Activated CD4-positive, alpha-beta memory T cell treated with anti-CD3 and anti-CD28 coated beads, Interleukin-2, amount 10 ng/mL, durations not matched to agents 7 days and 5 days (primary cell): ENCODE measurements at regions not wholly inside any gene's neighbourhood (a gene's known extent, or its start where the extent isn't known, plus 50 kb on each side); places are given as distances from the start of the nearest gene placed in this dataset.
"Not testable (repeated sequence)": the region's sequence is repeated elsewhere in the genome, so short reads cannot be mapped to it uniquely, and the experiment has no call there.

Experiments used
- CTCF ChIA-PET: fragments of 350-600 bp; sonication (Branson Sonifier 250); formaldehyde crosslinking; loops from one replicate; lab custom pipeline; 2021; ENCODE audit warnings: antibody characterized with exemption, inconsistent platforms; lab: Charles Lee
- POLR2A ChIA-PET: fragments of 350-600 bp; sonication (Branson Sonifier 250); formaldehyde crosslinking; loops from one replicate; lab custom pipeline; 2021; ENCODE audit warnings: antibody characterized with exemption; lab: Charles Lee
- DNase-seq: peaks from one replicate; pipeline ENCODE4 v3.0.0-alpha.2; 2020
- H3K27ac Mint-ChIP-seq: one replicate; pipeline ENCODE4 v1.8.0; 2021; ENCODE audit warnings: mild to moderate bottlenecking, mixed read lengths
- H3K27me3 Mint-ChIP-seq: one replicate; pipeline ENCODE4 v1.8.0; 2021; ENCODE audit warnings: mixed read lengths
- H3K36me3 Mint-ChIP-seq: one replicate; pipeline ENCODE4 v1.8.0; 2021; ENCODE audit warnings: low read depth, mixed read lengths
- H3K4me1 Mint-ChIP-seq: one replicate; pipeline ENCODE4 v1.8.0; 2021; ENCODE audit warnings: mixed read lengths
- H3K4me3 Mint-ChIP-seq: one replicate; pipeline ENCODE4 v1.8.0; 2021; ENCODE audit warnings: mild to moderate bottlenecking, mixed read lengths
- H3K9me3 Mint-ChIP-seq: one replicate; pipeline ENCODE4 v1.8.0; 2021; ENCODE audit warnings: mixed read lengths

DNA sequence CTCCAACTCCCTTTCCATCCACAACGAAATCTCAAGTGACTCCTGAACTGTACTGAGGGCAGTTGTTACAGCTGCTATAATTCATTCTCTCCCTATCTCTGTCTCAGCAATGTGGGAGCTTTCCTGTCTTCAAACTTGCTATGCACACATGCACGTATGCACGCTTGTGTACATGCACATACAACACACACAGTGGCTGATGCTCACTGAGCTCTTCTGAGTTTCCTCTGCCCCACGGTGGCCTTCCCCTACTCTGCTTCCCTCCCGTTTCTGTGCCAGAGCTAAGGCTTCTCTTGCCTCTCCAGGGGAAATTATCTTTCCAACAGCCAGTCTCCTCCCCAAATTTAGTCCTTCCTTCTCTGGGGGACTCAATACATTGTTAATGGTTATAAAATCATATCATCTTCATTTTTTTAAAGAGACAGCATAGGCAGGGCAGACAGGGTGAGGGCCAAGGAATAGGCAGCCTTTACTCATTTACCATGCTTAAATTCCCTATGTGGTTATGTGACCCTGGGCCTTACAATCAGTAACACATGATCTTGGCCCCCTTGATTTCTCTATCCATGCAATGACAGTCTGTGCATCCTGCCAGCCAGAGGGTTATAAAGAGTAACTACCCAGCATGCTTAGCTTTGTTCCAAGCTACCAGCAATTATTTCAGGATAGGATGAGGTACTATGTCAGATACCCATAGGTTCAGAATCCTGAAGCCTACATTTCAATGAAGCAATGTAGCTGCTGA lies 111.9 kb upstream of the HMGA2 start:
- POLR2A ChIA-PET = no interaction called here
- DNase-seq = no peak
- Mint-ChIP-seq H3K9me3 (no peaks in the 10 kb centered on the region), H3K27ac (no peak overlapping the region), H3K4me1 (no peaks in the 10 kb centered on the region), H3K4me3 (no peak overlapping the region), H3K27me3 (no peaks in the 10 kb centered on the region), H3K36me3 (no peaks in the 10 kb centered on the region)
- CTCF ChIA-PET = no interaction called here

DNA sequence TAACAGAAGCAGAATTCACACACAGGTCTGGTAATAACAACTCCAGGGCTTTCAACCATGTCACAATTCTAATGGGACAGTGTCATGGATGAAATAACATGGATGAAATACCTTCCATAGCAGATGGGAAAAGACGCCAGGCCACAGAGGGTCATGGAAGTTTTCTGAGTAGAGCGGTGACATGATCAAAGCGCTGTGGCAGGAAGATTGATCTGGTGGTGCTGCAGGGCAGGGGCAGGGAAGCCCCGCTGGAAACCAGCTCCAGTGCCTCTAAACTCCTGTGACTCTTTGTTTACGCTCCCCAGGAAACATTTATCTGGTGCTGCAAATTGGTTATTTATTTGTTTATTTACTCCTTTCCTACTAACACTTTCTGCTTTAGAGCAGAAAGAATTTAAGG lies 108.3 kb upstream of the HMGA2 start:
- H3K4me1 Mint-ChIP-seq = no peaks in the 10 kb centered on the region
- no peaks in the 10 kb centered on the region for H3K27me3 Mint-ChIP-seq
- H3K27ac Mint-ChIP-seq = no peak overlapping the region
- CTCF ChIA-PET = no interaction called here
- no peaks in the 10 kb centered on the region for H3K9me3 Mint-ChIP-seq
- DNase-seq = no peak
- H3K36me3 Mint-ChIP-seq = no peaks in the 10 kb centered on the region
- no peak overlapping the region for H3K4me3 Mint-ChIP-seq
- POLR2A ChIA-PET = no interaction called here

DNA sequence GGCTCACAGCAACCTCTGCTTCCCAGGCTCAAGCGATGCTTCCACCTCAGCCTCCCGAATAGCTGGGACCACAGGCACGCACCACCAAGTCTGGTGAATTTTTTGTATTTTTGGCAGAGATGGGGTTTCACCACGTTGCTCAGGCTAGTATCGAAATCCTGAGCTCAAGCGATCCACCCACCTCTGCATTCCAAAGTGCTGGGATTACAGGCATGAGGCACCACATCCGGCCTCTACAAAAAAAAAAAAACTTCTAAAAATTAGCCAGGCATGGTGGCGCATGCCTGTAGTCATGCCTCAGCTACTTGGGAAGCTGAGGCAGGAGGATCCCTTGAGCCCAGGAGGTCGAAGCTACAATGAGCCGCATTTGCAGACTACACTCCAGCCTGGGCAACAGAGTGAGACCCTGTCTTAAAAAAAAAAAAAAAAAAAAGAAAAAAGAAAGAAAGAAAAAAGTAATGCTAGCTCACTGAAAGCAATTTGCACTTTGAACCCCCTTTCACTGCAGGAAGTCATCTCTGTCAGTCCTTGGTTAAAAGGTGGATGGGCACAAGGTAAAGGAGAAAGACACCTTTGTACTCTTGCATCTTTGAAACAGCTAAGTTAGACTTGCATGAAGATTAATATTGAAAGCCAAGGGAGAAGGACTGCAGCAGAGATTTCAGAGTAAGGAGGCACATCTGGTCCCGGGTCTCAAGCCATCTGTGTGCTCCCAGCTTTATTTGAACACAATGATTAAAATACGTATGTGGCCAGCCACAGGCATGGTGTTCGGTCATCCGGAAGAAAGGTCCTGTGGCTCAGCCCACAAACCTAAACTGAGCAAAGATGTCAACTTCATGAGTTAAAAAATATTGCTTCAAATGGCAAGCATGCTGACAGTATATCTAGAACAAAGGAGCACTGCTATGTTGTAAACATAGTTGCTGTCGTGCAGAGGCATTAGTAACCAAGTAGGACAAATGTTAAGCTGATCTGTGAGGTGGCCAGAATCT lies 103.8 kb upstream of the HMGA2 start:
- DNase-seq = no peak
- CTCF ChIA-PET = no interaction called here
- Mint-ChIP-seq H3K9me3 (no peaks in the 10 kb centered on the region), H3K36me3 (no peaks in the 10 kb centered on the region), H3K27me3 (peaks cover 10% of the 10 kb centered on the region), H3K27ac (no peak overlapping the region), H3K4me3 (no peak overlapping the region), H3K4me1 (no peaks in the 10 kb centered on the region)
- POLR2A ChIA-PET = no interaction called here

DNA sequence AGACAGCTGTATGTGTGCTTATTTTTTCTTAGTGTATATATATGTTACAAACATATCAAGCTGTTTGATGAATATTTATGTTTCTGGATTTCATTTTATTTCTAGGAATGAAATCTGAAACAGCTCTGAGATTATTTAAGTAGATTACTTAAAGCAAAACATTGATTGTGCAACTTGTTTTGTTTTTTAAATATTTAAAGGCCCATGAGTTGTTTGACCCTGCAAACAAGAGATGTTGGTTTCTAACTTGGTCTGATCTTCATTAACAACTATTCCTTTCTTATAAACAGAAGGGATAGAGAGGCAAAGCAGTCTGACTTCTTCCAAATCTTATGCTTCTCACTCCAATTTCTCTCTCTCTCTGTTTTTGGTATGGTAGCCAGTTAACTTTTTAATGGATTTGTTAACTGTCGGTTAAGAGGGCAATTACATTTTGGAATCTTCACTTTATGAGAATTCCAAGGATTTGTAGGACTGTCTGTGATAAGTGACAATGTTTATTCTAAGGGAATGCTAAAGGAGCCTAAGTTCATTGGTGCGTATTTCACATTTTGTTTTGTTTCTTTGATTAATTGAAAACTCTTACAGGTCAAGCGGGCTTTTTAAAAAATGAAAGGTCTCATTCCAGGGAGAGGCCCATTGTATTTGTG lies 102.6 kb upstream of the HMGA2 start:
- ChIA-PET CTCF (no interaction called here), POLR2A (no interaction called here)
- Mint-ChIP-seq H3K4me3 (no peak overlapping the region), H3K27me3 (peaks cover 12% of the 10 kb centered on the region), H3K9me3 (no peaks in the 10 kb centered on the region), H3K36me3 (no peaks in the 10 kb centered on the region), H3K27ac (no peak overlapping the region), H3K4me1 (no peaks in the 10 kb centered on the region)
- DNase-seq = no peak

DNA sequence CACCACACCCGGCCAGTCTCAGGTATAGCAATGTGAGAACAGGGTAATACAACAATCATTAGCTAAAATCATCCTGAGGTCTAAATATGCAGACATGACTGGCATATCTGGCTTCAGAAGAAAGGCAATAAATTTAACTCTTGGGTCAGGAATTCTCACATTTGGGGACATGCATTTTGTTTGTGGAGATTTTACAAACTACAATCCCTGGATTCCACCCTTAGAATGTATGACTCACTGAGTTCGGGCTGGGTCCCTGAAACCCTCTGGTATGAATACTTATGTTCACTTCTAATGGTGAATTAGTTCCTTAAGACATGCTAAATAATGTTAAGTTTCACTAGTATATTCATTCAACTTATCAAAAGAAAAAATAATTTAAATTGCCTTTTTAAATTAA lies 98.9 kb upstream of the HMGA2 start:
- no peaks in the 10 kb centered on the region for H3K36me3 Mint-ChIP-seq
- peaks cover 35% of the 10 kb centered on the region for H3K27me3 Mint-ChIP-seq
- no peak overlapping the region for H3K4me3 Mint-ChIP-seq
- no peak for DNase-seq
- ChIA-PET POLR2A (no interaction called here), CTCF (no interaction called here)
- H3K9me3 Mint-ChIP-seq = no peaks in the 10 kb centered on the region
- H3K4me1 Mint-ChIP-seq = no peaks in the 10 kb centered on the region
- no peak overlapping the region for H3K27ac Mint-ChIP-seq

DNA sequence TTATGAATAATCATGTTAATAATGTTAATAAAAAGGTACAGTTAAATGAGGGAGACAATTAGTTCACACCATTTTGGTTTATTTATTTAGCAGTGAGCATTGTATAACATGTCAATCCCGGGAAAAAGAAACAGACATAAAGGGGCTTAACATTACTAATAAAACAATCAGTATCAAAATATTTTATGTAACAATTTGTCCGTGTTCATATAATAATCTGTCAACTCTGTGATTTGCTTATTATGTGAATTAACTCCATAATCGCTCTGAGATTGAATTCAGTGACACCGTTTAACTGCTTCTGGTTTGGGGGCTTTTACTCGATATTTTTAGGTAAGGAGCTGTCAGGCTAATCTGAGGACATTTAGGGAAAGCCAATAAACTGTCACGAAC lies 95.8 kb upstream of the HMGA2 start:
- ChIA-PET POLR2A (no interaction called here), CTCF (no interaction called here)
- Mint-ChIP-seq H3K4me1 (no peaks in the 10 kb centered on the region), H3K36me3 (no peaks in the 10 kb centered on the region), H3K9me3 (no peaks in the 10 kb centered on the region), H3K27ac (no peak overlapping the region), H3K27me3 (peaks cover 28% of the 10 kb centered on the region), H3K4me3 (no peak overlapping the region)
- DNase-seq = no peak

DNA sequence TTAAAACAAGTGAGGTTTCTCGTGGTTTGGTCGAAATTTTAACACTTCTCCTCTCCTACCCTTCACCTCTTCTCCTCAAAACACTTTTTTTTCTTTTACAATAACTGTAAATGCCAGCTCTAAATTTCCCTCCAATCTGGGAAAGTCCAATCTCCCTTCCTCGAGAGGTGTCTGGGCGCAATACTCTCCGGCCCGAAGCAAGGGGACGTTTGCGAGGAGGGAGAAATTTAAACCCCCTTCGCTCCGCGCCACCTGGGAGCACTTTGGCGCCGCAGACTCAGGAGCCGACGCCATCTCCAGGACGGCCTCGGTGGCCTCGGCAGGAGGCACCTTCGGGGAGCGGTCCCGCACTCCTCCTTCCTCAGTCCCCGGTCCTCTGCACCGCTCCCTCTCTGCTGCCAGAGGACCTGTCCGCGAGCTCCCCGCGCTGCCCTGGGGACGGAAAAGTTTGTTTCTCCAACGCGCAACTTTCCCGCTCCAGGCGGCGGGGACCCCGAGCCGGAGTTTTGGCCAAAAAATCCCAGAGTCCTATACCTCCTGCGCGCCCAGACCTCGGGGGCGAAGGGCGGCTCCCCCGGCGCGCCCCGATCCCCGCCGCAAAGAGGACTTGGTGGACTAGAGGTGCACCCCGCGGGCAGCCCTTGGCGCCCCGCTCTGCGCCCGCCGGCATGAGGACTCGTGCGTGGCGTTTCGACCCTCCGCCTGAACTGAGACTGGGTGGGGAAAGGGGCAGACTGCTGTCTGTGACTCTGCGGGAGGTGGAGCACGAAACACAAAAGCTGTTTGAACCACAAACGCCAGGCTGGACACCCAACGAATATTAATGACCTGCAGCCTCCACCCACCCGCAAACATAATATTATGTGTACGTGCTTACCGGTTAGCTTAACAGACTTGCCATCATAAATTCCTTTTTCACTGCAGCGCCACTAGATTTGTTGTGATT lies 95.2 kb upstream of the HMGA2 start:
- ChIA-PET CTCF (no interaction called here), POLR2A (no interaction called here)
- no peaks in the 10 kb centered on the region for H3K9me3 Mint-ChIP-seq
- H3K4me1 Mint-ChIP-seq = no peaks in the 10 kb centered on the region
- H3K27me3 Mint-ChIP-seq = peaks cover 25% of the 10 kb centered on the region
- no peak overlapping the region for H3K4me3 Mint-ChIP-seq
- no peak overlapping the region for H3K27ac Mint-ChIP-seq
- no peaks in the 10 kb centered on the region for H3K36me3 Mint-ChIP-seq
- DNase-seq = no peak

DNA sequence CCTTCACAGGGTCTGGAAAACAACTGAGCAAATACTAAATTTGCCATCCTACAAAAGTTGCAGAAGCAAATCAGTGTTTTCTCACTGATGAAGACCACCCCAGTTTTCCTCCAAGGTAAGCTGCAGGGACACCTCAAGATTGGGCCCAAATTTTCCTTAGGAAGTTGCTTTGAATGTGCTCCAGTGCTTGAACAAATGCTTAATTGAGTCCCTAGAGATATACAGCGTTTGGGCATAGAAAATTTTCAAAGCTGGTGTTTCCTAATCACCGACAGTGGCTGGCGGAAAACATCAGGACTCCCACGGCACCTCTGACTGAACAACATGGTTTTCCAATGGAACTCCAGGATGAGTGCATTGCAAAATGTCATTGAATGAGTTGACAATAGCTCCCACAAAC lies 92.5 kb upstream of the HMGA2 start:
- no peak overlapping the region for H3K4me3 Mint-ChIP-seq
- H3K27ac Mint-ChIP-seq = no peak overlapping the region
- H3K4me1 Mint-ChIP-seq = no peaks in the 10 kb centered on the region
- no peak for DNase-seq
- H3K9me3 Mint-ChIP-seq = no peaks in the 10 kb centered on the region
- ChIA-PET CTCF (no interaction called here), POLR2A (no interaction called here)
- H3K36me3 Mint-ChIP-seq = no peaks in the 10 kb centered on the region
- peaks cover 23% of the 10 kb centered on the region for H3K27me3 Mint-ChIP-seq

DNA sequence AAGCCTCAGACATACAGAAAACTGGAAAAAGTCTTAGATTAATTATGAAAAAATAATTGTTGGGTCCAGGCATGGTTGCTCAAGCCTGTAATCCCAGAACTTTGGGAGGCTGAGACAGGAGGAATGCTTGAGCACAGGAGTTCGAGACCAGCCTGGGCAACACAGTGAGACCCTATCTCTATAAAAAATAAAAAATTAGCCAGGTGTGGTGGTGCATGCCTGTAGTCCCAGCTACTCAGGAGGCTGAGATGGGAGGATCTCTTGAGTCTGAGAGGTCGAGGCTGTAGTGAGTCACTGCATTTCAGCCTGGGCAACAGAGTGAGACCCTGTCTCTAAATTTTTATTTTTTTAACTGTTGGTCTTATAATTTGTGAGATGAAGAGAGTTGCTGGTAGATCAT lies 90.6 kb upstream of the HMGA2 start:
- CTCF ChIA-PET, H3K4me1 Mint-ChIP-seq, H3K36me3 Mint-ChIP-seq, H3K4me3 Mint-ChIP-seq, H3K9me3 Mint-ChIP-seq, DNase-seq, POLR2A ChIA-PET, H3K27ac Mint-ChIP-seq: not testable (repeated sequence)
- H3K27me3 Mint-ChIP-seq = peaks cover 14% of the 10 kb centered on the region

DNA sequence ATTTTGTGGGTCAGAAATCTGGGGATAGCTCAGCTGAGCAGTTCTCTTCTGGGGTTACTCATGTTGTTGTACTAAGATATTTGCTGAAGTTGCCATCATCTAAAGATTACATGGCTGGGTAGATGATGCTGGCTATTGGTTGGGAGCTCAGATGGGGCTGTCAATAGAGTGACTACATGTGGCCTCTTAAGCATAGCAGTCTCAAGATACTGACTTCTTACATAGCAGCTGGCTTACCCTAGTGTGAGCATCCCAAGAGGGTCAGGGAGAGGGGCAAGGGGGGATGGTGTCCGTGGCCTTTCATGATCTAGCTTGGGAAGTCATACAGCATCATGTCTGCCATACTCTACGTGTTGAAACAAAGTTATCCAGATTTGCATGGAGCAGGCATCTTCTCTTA lies 90.1 kb upstream of the HMGA2 start:
- Mint-ChIP-seq H3K36me3 (no peaks in the 10 kb centered on the region), H3K27me3 (peaks cover 10% of the 10 kb centered on the region), H3K4me1 (no peaks in the 10 kb centered on the region), H3K4me3 (no peak overlapping the region), H3K27ac (no peak overlapping the region), H3K9me3 (no peaks in the 10 kb centered on the region)
- ChIA-PET CTCF (no interaction called here), POLR2A (no interaction called here)
- DNase-seq = no peak

DNA sequence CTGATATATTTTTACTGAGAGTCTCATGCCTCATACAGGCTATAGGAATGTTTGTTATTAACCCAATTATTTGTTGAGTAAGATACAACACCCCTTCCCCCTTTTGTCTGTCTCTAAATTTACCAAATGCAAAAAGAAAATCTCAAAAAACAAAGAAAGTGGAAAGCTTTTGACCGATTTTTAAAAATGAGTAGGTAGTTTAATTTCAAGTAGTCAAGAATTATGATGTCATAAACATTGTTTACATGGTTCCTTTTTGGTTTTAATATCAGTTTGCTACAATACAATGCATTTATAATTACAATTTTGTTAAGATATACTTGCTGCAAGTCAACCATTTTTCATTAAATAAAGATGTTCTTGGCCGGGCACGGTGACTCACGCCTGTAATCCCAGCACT lies 84.7 kb upstream of the HMGA2 start:
- ChIA-PET CTCF (no interaction called here), POLR2A (no interaction called here)

DNA sequence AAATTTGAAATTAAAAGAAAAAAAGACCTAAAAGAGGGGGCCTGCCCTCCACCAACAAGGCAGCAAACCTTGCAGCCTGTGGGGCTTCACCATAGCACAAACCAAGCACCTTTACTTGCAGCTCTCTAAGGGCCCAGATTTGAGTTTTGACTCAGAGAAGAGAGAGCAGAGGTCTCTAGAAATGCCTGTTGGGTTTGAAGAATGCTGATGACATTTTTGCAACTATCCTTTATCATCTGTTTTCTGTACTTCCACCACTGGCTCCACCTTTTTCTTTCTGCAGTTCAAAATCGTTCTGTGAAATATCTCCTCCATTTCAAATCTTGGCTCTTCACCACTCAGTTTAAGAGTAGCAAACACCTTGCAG lies 83.8 kb upstream of the HMGA2 start:
- Mint-ChIP-seq H3K9me3 (no peaks in the 10 kb centered on the region), H3K4me1 (peaks cover 8% of the 10 kb centered on the region), H3K27me3 (peaks cover 23% of the 10 kb centered on the region), H3K27ac (no peak overlapping the region), H3K4me3 (no peak overlapping the region), H3K36me3 (no peaks in the 10 kb centered on the region)
- CTCF ChIA-PET = no interaction called here
- DNase-seq = no peak
- POLR2A ChIA-PET = no interaction called here

More for the DNA sequence above, 84.7 kb upstream of the HMGA2 start:
- H3K4me3 Mint-ChIP-seq = no peak overlapping the region
- peaks cover 23% of the 10 kb centered on the region for H3K27me3 Mint-ChIP-seq
- H3K9me3 Mint-ChIP-seq = no peaks in the 10 kb centered on the region
- H3K36me3 Mint-ChIP-seq = no peaks in the 10 kb centered on the region
- peaks cover 8% of the 10 kb centered on the region for H3K4me1 Mint-ChIP-seq
- no peak overlapping the region for H3K27ac Mint-ChIP-seq
- DNase-seq = no peak
